ENCODE measurements at regions not wholly inside any gene's neighbourhood (a gene's known extent, or its start where the extent isn't known, plus 50 kb on each side); places are given as distances from the start of the nearest gene placed in this dataset.

- no peak overlapping the region for H3K4me3 Mint-ChIP-seq
- ATAC-seq (no peak), DNase-seq (no peak)
- no peaks in the 10 kb centered on the region for H3K27me3 Mint-ChIP-seq
- H3K4me1 Mint-ChIP-seq, result no peaks in the 10 kb centered on the region
- H3K9me3 Mint-ChIP-seq, result no peaks in the 10 kb centered on the region
- no peak overlapping the region for H3K27ac Mint-ChIP-seq
These were observed 66.7 kb downstream of the BARHL2 start for GRCh38 chr1:90650401-90650800.

- Mint-ChIP-seq H3K9me3 (peaks cover 0 to 5% of the 10 kb centered on the region in 2 donors), H3K27me3 (peaks cover 38% of the 10 kb centered on the region), H3K4me1 (no peaks in the 10 kb centered on the region), H3K4me3 (no peak overlapping the region), H3K27ac (no peak overlapping the region)
- DNase-seq (no peak), ATAC-seq (no peak)
These were observed 76.8 kb downstream of the BARHL2 start for GRCh38 chr1:90640325-90640724.

GRCh38 chr1:90622666-90623065 is 94.4 kb downstream of the BARHL2 start:
- no peak overlapping the region for H3K4me3 Mint-ChIP-seq
- DNase-seq, result no peak
- H3K27ac Mint-ChIP-seq, result no peak overlapping the region

GRCh38 chr1:90621986-90622385 is 95.1 kb downstream of the BARHL2 start:
- Mint-ChIP-seq H3K27me3 (no peaks in the 10 kb centered on the region), H3K9me3 (no peaks in the 10 kb centered on the region)

More at GRCh38 chr1:90622666-90623065, 94.4 kb downstream of the BARHL2 start:
- no peak for ATAC-seq
- H3K27me3 Mint-ChIP-seq, result no peaks in the 10 kb centered on the region
- H3K4me1 Mint-ChIP-seq, result no peaks in the 10 kb centered on the region
- no peaks in the 10 kb centered on the region for H3K9me3 Mint-ChIP-seq

DNA sequence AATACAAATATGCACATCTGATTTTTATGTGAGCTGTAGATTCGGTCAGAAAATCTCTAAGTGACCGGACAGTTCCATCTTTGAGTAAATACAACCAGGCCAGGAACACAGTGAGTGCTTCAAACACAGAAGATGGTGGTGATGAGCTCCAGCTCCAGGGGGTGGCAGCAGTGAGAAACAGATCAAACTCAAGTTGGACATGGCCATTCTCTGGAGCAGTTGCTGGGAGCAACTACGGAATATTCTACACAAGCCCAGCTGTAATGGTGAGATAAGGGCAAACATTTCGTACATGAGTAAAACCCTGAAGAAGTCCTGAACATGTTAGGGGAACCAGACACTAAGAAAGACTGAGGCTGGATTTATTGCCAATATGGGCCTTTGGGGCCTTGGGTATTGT is 100.7 kb downstream of the BARHL2 start:
- DNase-seq (no peak), ATAC-seq (no peak)
- Mint-ChIP-seq H3K4me1 (no peaks in the 10 kb centered on the region), H3K9me3 (no peaks in the 10 kb centered on the region), H3K4me3 (no peak overlapping the region), H3K27ac (no peak overlapping the region), H3K27me3 (peaks cover 21% of the 10 kb centered on the region)

More at GRCh38 chr1:90621986-90622385, 95.1 kb downstream of the BARHL2 start:
- H3K4me3 Mint-ChIP-seq, result no peak overlapping the region
- no peaks in the 10 kb centered on the region for H3K4me1 Mint-ChIP-seq
- no peak overlapping the region for H3K27ac Mint-ChIP-seq
- DNase-seq (no peak), ATAC-seq (no peak)

- DNase-seq (no peak), ATAC-seq (no peak)
- Mint-ChIP-seq H3K9me3 (no peaks in the 10 kb centered on the region), H3K27me3 (peaks cover 21% of the 10 kb centered on the region), H3K27ac (no peak overlapping the region), H3K4me3 (no peak overlapping the region), H3K4me1 (no peaks in the 10 kb centered on the region)
These were observed 102.2 kb downstream of the BARHL2 start for GRCh38 chr1:90614872-90615271.

DNA sequence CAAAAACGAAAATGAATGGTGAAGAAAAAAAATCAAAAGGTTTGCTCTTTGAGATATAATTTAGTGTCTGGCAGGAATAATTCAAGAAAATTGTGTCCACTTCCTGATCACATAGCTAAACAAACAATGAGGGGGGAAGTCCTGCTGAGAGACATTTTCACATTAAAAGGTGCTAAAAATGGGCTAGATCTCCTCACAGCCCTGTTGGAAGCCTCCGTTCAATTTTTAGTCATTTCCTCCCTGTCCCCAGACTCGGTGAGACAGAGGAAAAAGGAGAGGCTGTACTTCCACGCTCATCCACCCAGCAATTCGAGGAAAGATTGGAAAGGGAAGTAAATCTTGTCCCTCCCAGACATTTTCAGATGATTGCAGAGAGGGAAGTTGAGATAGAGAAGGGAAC is 103.7 kb downstream of the BARHL2 start:
- ATAC-seq, result no peak
- peaks cover 21% of the 10 kb centered on the region for H3K27me3 Mint-ChIP-seq
- no peak overlapping the region for H3K4me3 Mint-ChIP-seq
- H3K9me3 Mint-ChIP-seq, result no peaks in the 10 kb centered on the region
- H3K4me1 Mint-ChIP-seq, result no peaks in the 10 kb centered on the region
- no peak for DNase-seq
- no peak overlapping the region for H3K27ac Mint-ChIP-seq

- H3K4me3 Mint-ChIP-seq, result no peak overlapping the region
- ATAC-seq (no peak), DNase-seq (no peak)
- H3K4me1 Mint-ChIP-seq, result no peaks in the 10 kb centered on the region
- no peak overlapping the region for H3K27ac Mint-ChIP-seq
- H3K27me3 Mint-ChIP-seq, result peaks cover 21% of the 10 kb centered on the region
- no peaks in the 10 kb centered on the region for H3K9me3 Mint-ChIP-seq
These were observed 105.1 kb downstream of the BARHL2 start for GRCh38 chr1:90612033-90612432.

DNA sequence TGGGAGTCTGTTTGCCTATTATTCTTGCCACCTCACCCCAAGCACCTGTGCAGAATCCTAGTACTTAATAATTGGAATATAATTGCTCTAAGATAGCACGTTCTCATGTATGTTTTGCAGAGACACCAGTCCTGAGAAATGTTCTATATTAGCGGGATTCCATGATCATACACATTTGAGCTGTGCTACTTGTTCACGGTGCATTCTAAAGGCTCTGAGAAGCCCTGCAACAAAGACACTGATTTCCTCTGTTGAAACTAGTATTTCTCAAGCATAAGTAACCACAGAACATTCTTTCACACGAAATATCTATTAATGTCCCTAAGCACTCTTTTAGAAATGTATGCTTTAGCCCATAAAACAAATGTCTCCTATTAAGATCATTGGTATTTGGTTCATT is 109.4 kb downstream of the BARHL2 start:
- H3K4me3 Mint-ChIP-seq, result no peak overlapping the region

GRCh38 chr1:90605070-90605469 is 112.0 kb downstream of the BARHL2 start:
- Mint-ChIP-seq H3K9me3 (peaks cover 0 to 1% of the 10 kb centered on the region in 2 donors), H3K4me1 (no peaks in the 10 kb centered on the region), H3K27ac (no peak overlapping the region), H3K4me3 (no peak overlapping the region), H3K27me3 (peaks cover 16% of the 10 kb centered on the region)
- no peak for ATAC-seq
- no peak for DNase-seq

More for the DNA sequence above, 109.4 kb downstream of the BARHL2 start:
- no peak overlapping the region for H3K27ac Mint-ChIP-seq
- no peaks in the 10 kb centered on the region for H3K9me3 Mint-ChIP-seq
- peaks cover 20% of the 10 kb centered on the region for H3K27me3 Mint-ChIP-seq
- no peaks in the 10 kb centered on the region for H3K4me1 Mint-ChIP-seq
- no peak for DNase-seq
- no peak for ATAC-seq

- no peaks in the 10 kb centered on the region for H3K4me1 Mint-ChIP-seq
- ATAC-seq (no peak), DNase-seq (no peak)
- peaks cover 17 to 18% of the 10 kb centered on the region in 2 donors for H3K9me3 Mint-ChIP-seq
- no peak overlapping the region for H3K27ac Mint-ChIP-seq
- no peak overlapping the region for H3K4me3 Mint-ChIP-seq
- H3K27me3 Mint-ChIP-seq, result peaks cover 45% of the 10 kb centered on the region
These were observed 123.8 kb downstream of the BARHL2 start for GRCh38 chr1:90593312-90593711.

DNA sequence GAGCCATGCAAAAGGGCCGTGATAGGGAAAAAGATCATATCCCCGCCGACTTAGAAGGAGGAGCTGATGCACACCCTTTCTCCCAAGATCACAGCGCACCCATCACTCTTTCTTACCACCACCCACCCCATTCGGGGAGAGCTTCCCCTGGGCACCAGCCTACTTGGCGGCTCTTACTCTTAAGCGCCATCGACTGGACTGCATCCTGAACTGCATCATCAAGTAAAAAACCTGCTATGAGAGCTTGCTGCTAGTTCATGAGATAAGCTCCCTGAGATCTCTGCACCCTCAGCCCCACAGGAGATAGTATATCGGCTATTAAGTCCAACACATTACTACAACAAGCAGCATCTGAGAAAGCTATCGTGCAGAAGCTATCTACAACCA is 125.1 kb downstream of the BARHL2 start:
- peaks cover 50% of the 10 kb centered on the region for H3K27me3 Mint-ChIP-seq
- no peak for DNase-seq
- H3K4me3 Mint-ChIP-seq, result no peak overlapping the region
- ATAC-seq, result no peak
- no peak overlapping the region for H3K27ac Mint-ChIP-seq
- H3K4me1 Mint-ChIP-seq, result no peaks in the 10 kb centered on the region
- H3K9me3 Mint-ChIP-seq, result peaks cover 14 to 17% of the 10 kb centered on the region in 2 donors

DNA sequence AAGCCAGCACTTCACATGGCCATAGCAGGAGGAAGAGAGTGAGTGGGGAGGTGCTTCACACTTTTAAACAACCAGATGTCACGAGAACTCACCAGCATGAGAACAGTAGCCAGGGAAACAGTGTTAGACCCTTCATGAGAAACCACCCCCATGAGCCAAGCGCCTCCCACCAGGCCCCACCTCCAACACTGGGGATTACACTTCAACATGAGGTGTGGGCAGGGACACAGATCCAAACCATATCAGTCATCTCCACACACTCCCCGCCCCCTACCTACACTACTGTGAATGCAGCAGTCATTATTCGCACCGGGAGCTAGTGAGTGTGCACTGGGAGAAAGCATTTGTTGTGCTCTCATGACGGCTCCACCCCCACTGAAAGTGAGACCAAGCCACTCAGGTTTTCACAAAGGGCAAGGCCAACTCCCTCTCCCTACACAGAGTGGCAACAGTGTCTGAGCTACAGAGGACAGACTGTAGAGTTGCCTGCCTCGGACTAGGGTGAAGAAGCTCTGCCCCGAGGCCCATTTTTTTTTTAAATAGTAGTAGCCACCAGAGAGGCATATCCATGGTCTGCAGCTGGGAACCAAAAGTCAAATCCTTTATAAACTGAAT is 125.6 kb downstream of the BARHL2 start:
- no peak for ATAC-seq
- Mint-ChIP-seq H3K27me3 (peaks cover 55% of the 10 kb centered on the region), H3K4me1 (no peaks in the 10 kb centered on the region)

DNA sequence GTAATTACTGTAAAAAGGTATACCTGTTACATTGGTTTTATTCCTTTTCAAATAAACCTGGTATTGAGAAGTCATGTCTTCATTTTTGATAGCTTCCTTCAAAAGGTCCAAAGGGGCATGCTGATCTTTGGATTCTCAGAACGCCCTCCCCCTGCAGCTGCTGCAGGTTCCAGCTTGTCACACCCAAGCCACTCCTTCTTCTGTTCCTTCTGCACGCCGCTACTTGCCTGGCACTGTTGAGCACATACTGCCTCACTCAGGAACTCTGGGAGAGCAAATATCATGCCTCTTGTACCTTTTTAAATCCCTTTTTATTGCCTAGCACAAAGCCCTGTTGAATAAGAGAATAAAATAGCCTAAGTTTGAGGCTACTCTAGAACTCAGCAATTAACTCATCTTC is 136.9 kb downstream of the BARHL2 start:
- H3K4me3 Mint-ChIP-seq, result no peak overlapping the region
- H3K27me3 Mint-ChIP-seq, result no peaks in the 10 kb centered on the region

More for the DNA sequence above, 125.6 kb downstream of the BARHL2 start:
- no peak for DNase-seq
- Mint-ChIP-seq H3K4me3 (no peak overlapping the region), H3K9me3 (peaks cover 14 to 17% of the 10 kb centered on the region in 2 donors), H3K27ac (no peak overlapping the region)

DNA sequence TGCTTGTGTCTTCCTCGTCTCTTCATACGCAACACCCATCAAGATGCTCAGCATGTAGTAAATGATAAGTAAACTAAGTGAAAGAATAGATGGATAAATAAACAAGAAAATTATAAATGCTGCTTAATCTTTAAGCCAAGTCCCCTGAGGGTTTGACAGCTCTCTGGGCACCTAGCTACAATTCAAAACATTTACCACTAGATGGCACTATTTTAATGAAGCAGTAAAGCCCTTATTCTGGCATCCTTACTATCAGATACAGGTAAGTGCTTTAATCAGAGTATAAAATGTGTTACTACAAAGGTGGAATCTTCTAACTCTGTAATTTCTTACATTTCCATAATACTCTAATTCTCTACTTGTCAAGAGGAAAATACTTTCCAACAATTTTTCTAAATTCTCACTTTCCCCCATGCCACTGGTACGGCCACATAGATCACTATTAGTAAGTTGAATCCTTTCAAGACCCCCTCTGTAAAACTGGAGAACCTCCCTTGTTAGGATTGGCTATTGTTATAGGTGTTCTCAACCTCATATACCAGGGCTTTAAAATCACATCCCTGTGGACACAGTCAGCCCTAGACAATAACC is 137.8 kb downstream of the BARHL2 start:
- no peak for DNase-seq
- Mint-ChIP-seq H3K27ac (no peak overlapping the region), H3K4me1 (no peaks in the 10 kb centered on the region), H3K9me3 (no peaks in the 10 kb centered on the region), H3K27me3 (no peaks in the 10 kb centered on the region), H3K4me3 (no peak overlapping the region)
- ATAC-seq, result peak; percentile 75

More for the DNA sequence above, 136.9 kb downstream of the BARHL2 start:
- H3K9me3 Mint-ChIP-seq, result no peaks in the 10 kb centered on the region
- DNase-seq (no peak), ATAC-seq (no peak)
- no peak overlapping the region for H3K27ac Mint-ChIP-seq
- H3K4me1 Mint-ChIP-seq, result no peaks in the 10 kb centered on the region

DNA sequence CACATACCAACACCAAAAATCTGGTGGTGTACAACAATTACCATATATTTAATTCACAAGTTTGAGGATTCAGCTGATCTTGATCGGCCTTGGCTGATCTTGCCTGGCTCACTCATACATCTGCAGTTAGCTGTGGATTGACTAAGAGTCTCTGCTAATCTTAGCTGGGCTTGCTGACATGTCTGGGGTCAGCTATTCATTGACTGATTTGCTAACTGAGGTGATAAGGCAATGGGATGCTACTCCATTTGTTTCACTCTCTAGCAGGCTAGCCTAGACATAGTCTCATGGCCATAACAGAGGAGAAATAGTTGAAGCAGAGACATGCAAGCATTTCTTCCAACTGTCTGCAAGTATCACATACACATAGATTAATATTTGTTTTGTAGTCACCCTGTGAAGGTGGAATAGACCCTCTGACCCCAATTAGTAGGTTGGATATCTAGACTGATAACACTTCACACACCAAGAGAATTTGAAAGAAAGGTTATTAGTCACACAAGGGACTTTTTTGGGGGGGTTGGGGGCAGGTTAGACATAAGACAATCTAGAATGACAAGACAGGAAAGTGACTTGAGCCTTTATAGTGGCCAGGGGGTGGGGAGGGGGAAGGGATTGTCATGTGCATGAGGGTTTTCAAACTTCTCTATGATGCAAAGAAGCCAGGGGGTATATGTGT is 142.3 kb downstream of the BARHL2 start:
- no peaks in the 10 kb centered on the region for H3K9me3 Mint-ChIP-seq
- no peak for DNase-seq
- H3K4me1 Mint-ChIP-seq, result no peaks in the 10 kb centered on the region
- H3K27me3 Mint-ChIP-seq, result no peaks in the 10 kb centered on the region
- no peak overlapping the region for H3K27ac Mint-ChIP-seq
- no peak overlapping the region for H3K4me3 Mint-ChIP-seq
- no peak for ATAC-seq
